CD14-positive monocyte (primary cell): ENCODE measurements at regions not wholly inside any gene's neighbourhood (a gene's known extent, or its start where the extent isn't known, plus 50 kb on each side); places are given as distances from the start of the nearest gene placed in this dataset.
"Not testable (repeated sequence)": the region's sequence is repeated elsewhere in the genome, so short reads cannot be mapped to it uniquely, and the experiment has no call there.

Experiments
- DNase-seq, 3 donors: peaks; one replicate each; pipeline ENCODE4 v3.0.0-alpha.2; 2011 to 2022
- H2AFZ ChIP-seq: 2 replicates; pipeline ENCODE4 v1.6.0; 2012; ENCODE audit warnings: mild to moderate bottlenecking, low read depth, low read length, inconsistent platforms; ENCODE audit not compliant: insufficient read depth, poor library complexity, severe bottlenecking
- H3K27ac ChIP-seq, 2 donors: 1 replicate in 1 of 2; 2 replicates in 1 of 2; pipeline ENCODE4 v1.5.1; 2012 to 2013; ENCODE audit warnings: low read length in 2 of 2, control low read depth in 1 of 2, inconsistent platforms in 1 of 2, low read depth in 1 of 2, mild to moderate bottlenecking in 1 of 2
- H3K27me3 ChIP-seq, 2 donors: one replicate each; pipeline versions ENCODE4 v1.6.0 to v1.6.1; 2011 to 2013; ENCODE audit warnings: low read length in 2 of 2; ENCODE audit not compliant: control insufficient read depth in 2 of 2, insufficient read depth in 2 of 2
- H3K36me3 ChIP-seq, 2 donors: replicated peaks in 1 of 2; 1 replicate in 1 of 2; 2 replicates in 1 of 2; pipeline versions ENCODE4 v1.5.1 to v1.6.1; 2012 to 2013; ENCODE audit warnings: low read length in 2 of 2, control low read depth in 1 of 2, inconsistent platforms in 1 of 2, mild to moderate bottlenecking in 1 of 2; ENCODE audit not compliant: insufficient read depth in 2 of 2, control insufficient read depth in 1 of 2
- H3K4me1 ChIP-seq, 2 donors: 1 replicate in 1 of 2; 2 replicates in 1 of 2; pipeline versions ENCODE4 v1.5.1 to v1.6.1; 2012 to 2013; ENCODE audit warnings: low read length in 2 of 2, control low read depth in 1 of 2, inconsistent platforms in 1 of 2, mild to moderate bottlenecking in 1 of 2, moderate library complexity in 1 of 2; ENCODE audit not compliant: insufficient read depth in 2 of 2, control insufficient read depth in 1 of 2
- H3K4me2 ChIP-seq: replicated peaks from 2 replicates; pipeline ENCODE3; 2012; ENCODE audit warnings: low read length, moderate library complexity, mild to moderate bottlenecking; ENCODE audit not compliant: poor library complexity, severe bottlenecking; ENCODE audit errors: extremely low read depth
- H3K4me3 ChIP-seq, 3 experiments: fragments of 200-600 bp in 1 of 3; sonication (generic) in 1 of 3; replicated peaks in 1 of 3; 1 replicate in 2 of 3; 2 replicates in 1 of 3; pipeline ENCODE4 v1.5.1; 2011 to 2013; ENCODE audit warnings: low read length in 3 of 3, mild to moderate bottlenecking in 3 of 3, control low read depth in 2 of 3, low read depth in 2 of 3, inconsistent platforms in 1 of 3, moderate library complexity in 1 of 3
- H3K79me2 ChIP-seq: 2 replicates; pipeline ENCODE4 v1.6.0; 2012; ENCODE audit warnings: mild to moderate bottlenecking, control low read depth, inconsistent platforms, low read length, moderate library complexity; ENCODE audit not compliant: insufficient read depth
- H3K9ac ChIP-seq: 2 replicates; pipeline ENCODE4 v1.6.0; 2017; ENCODE audit warnings: low read length, mild to moderate bottlenecking; ENCODE audit not compliant: insufficient read depth, poor library complexity, severe bottlenecking
- H3K9me3 ChIP-seq, 2 donors: replicated peaks in 1 of 2; 1 replicate in 1 of 2; 2 replicates in 1 of 2; pipeline versions ENCODE4 v1.5.1 to v1.6.1; 2012 to 2013; ENCODE audit warnings: low read length in 2 of 2, control low read depth in 1 of 2; ENCODE audit not compliant: control insufficient read depth in 1 of 2, insufficient read depth in 1 of 2
- H4K20me1 ChIP-seq: 2 replicates; pipeline ENCODE4 v1.6.0; 2012; ENCODE audit warnings: mild to moderate bottlenecking, low read length, control low read depth, moderate library complexity; ENCODE audit not compliant: insufficient read depth
- H3K27ac Mint-ChIP-seq, 7 donors: one replicate each; pipeline ENCODE4 v1.8.0; 2020; ENCODE audit warnings: mild to moderate bottlenecking in 7 of 7, mixed read lengths in 7 of 7, moderate library complexity in 6 of 7, inconsistent platforms in 2 of 7
- H3K27me3 Mint-ChIP-seq, 3 donors: one replicate each; pipeline ENCODE4 v1.8.0; 2021 to 2022; ENCODE audit warnings: low read depth in 3 of 3, mild to moderate bottlenecking in 3 of 3, mixed read lengths in 3 of 3, moderate library complexity in 3 of 3, inconsistent platforms in 1 of 3
- H3K36me3 Mint-ChIP-seq, 2 donors: one replicate each; pipeline ENCODE4 v1.8.0; 2020; ENCODE audit warnings: mixed read lengths in 2 of 2, inconsistent platforms in 1 of 2, mild to moderate bottlenecking in 1 of 2
- H3K4me1 Mint-ChIP-seq: one replicate; pipeline ENCODE4 v1.8.0; 2020; ENCODE audit warnings: mild to moderate bottlenecking, mixed read lengths
- H3K4me3 Mint-ChIP-seq, 2 donors: one replicate each; pipeline ENCODE4 v1.8.0; 2020; ENCODE audit warnings: mild to moderate bottlenecking in 2 of 2, mixed read lengths in 2 of 2, moderate library complexity in 1 of 2
- H3K9me3 Mint-ChIP-seq, 7 donors: one replicate each; pipeline ENCODE4 v1.8.0; 2020 to 2022; ENCODE audit warnings: mixed read lengths in 7 of 7, mild to moderate bottlenecking in 6 of 7, moderate library complexity in 6 of 7, inconsistent platforms in 2 of 7
- CTCF ChIP-seq: fragments of 200-600 bp; IDR thresholded peaks from one replicate; pipeline ENCODE4 v1.8.0; 2022; ENCODE audit warnings: antibody characterized with exemption, mild to moderate bottlenecking
- WGBS: methylation state at CpG from one replicate; pipeline ENCODE4 v1.1.5; 2013; ENCODE audit warnings: missing lambda C conversion rate; ENCODE audit not compliant: insufficient coverage; 5-methylcytosine and 5-hydroxymethylcytosine counted together
- intact Hi-C, 2 donors: fragments of 100-400 bp; cut with micrococcal nuclease; formaldehyde crosslinking; loops; one replicate each; pipeline versions ENCODE4 v1.15.0 to v1.15.1; 2023

- H3K36me3 Mint-ChIP-seq: no peaks in the 10 kb centered on the region
- 96% methylated on average over 3 of the region's 7 CpGs for WGBS
- TF ChIP-seq CTCF: no peak
- DNase-seq: no peak
- H3K79me2 ChIP-seq: no peaks in the 10 kb centered on the region
- no peak overlapping the region for H3K4me2 ChIP-seq
- no peak overlapping the region for H3K4me3 Mint-ChIP-seq
- no peaks in the 10 kb centered on the region for H3K36me3 ChIP-seq
- no peaks in the 10 kb centered on the region for H3K9me3 ChIP-seq
- H3K9me3 Mint-ChIP-seq: no peaks in the 10 kb centered on the region
- intact Hi-C loops: loop anchor here in 1 of 2 donors (10.0 kb wide), 1 partner anchor 927 kb away; no protein-coding TSS in a partner anchor
- H3K4me1 Mint-ChIP-seq: no peaks in the 10 kb centered on the region
- H3K27ac Mint-ChIP-seq: no peak overlapping the region
- no peaks in the 10 kb centered on the region for H3K4me1 ChIP-seq
- H3K27me3 Mint-ChIP-seq: peaks cover 6 to 8% (median 6%) of the 10 kb centered on the region in 3 donors
- peaks cover 2 to 6% of the 10 kb centered on the region in 2 donors for H3K27me3 ChIP-seq
- no peaks in the 10 kb centered on the region for H4K20me1 ChIP-seq
- H3K4me3 ChIP-seq: no peak overlapping the region
- H3K27ac ChIP-seq: no peak overlapping the region
- H3K9ac ChIP-seq: no peak overlapping the region
- H2AFZ ChIP-seq: no peak overlapping the region
Measured at GRCh38 chr10:118422241-118422640, 80.1 kb upstream of the FAM204A start.

GRCh38 chr10:118420049-118420448 lies 77.9 kb upstream of the FAM204A start:
- not testable (repeated sequence) for H3K4me1 ChIP-seq, H3K9ac ChIP-seq, H3K4me3 Mint-ChIP-seq, DNase-seq, H3K4me1 Mint-ChIP-seq, H4K20me1 ChIP-seq, H3K9me3 ChIP-seq, H3K27ac Mint-ChIP-seq, H3K36me3 Mint-ChIP-seq, H3K27me3 Mint-ChIP-seq, H3K9me3 Mint-ChIP-seq, H3K27ac ChIP-seq, H3K36me3 ChIP-seq, H3K27me3 ChIP-seq, H3K4me3 ChIP-seq, H2AFZ ChIP-seq, H3K79me2 ChIP-seq, H3K4me2 ChIP-seq
- no CpG with 5 or more reads among the region's 2 CpGs for WGBS
- intact Hi-C loops: loop anchor here in 1 of 2 donors (10.0 kb wide), 1 partner anchor 925 kb away; no protein-coding TSS in a partner anchor
